ENCODE measurements at regions not wholly inside any gene's neighbourhood (a gene's known extent, or its start where the extent isn't known, plus 50 kb on each side); places are given as distances from the start of the nearest gene placed in this dataset.

- TF ChIP-seq EZH2 (IDR thresholded peaks at IDR 0.05) = no peak
- no peak for TF ChIP-seq CTCF (IDR thresholded peaks at IDR 0.05)
These were observed 298.0 kb downstream of the RMST start for GRCh38 chr12:97760601-97761000.
